HG02938 (cell line): ENCODE measurements at regions not wholly inside any gene's neighbourhood (a gene's known extent, or its start where the extent isn't known, plus 50 kb on each side); places are given as distances from the start of the nearest gene placed in this dataset.
"Not testable (repeated sequence)": the region's sequence is repeated elsewhere in the genome, so short reads cannot be mapped to it uniquely, and the experiment has no call there.

ENCODE experiments used
- ATAC-seq: cut with Tn5 transposase; IDR thresholded peaks from one replicate; pipeline ENCODE4 v1.9.1; 2021; ENCODE audit warnings: mild to moderate bottlenecking, moderate library complexity; ENCODE audit not compliant: unreplicated experiment

DNA sequence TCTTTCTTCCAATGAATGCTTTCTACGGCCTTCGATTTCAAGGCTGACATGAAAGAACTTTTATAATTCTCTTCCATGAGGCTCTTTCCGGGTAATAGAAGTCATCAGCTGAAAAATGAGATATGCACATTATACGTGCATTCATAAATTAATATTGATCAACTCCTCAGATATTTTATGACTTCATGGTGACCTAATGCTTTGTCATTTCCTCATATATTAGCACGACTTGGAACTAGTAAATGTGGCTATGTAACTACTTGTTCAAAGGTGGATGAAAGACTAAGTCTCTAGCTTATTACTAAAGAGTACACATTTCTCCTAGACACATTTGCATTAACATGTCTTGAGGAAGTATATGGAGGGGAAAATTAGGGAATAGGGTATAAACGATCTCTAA, 168.8 kb downstream of the HDGFL1 start:
- ATAC-seq: no peak

DNA sequence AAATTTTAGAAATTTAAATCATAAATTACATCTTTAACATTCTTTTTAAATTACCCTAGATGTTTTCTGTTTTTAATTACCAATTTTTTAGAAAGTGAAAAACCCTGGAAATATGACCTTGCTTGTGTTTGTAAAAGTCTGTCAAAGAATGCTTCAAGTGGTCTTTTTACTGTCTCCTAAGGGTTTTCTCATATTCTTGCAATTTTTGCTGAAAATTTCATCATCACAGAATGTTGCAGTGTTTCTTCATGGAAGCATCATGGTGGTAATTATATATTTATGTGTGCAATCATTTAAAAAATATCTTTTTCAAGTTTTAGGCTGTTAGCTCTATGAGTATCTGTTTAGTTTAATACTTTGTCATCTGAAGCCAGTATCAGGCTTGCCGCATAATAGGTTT, 178.2 kb downstream of the HDGFL1 start:
- no peak for ATAC-seq

DNA sequence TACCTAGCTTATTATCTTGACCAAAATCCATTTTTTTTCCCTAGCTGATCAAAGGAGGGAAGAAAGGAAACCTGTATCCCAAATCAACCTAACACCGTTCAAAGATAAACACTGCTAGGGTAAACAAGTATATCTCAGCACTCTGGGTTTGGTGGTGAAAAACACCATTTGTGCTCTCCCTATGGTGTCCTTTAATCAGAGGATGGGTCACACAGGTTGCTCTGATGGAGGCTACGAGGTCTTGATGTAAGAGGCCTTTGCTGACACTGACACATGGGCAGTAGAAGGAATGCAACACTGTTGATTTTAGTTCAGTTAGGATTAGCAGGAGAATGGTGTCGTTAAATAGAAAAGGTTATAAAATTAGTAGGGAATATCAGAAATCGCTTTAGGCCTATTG, 179.3 kb downstream of the HDGFL1 start:
- ATAC-seq: no peak

DNA sequence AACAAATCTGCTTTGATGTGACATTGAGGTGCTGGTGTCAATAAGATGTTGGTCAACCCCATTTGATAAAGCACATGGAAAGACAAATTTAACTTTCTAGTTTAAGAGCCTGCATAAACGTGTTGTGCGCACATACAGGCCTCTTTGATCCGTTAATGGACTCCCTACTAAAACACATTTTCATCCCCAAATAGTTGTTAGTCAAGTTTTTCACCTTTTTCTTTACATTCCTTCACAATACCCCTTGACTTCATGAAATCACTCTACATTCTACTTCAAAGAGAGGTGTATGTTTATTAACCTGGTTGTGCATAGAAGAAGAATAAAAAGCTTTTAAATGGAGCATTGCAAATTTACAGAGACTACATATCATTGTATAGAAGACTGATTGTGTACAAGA, 180.3 kb downstream of the HDGFL1 start:
- no peak for ATAC-seq

DNA sequence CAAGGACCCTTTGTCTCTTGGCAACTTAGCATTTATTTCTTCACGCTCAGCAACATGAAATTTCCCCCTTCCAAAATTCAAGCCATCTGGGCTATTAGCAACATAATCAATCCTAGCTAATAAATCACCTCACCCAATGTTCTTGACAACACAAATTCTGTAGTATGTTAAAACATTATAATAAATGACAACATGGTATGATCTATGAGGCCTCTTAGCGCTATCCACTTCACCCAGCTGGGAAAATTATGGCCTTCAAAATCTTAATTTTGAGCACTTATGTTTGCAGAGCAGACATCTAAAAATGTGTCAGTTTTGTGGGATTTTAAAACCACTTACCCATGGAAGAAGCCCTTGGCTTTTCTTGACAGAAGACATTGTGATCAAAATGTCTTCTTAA, 181.9 kb downstream of the HDGFL1 start:
- ATAC-seq: no peak

DNA sequence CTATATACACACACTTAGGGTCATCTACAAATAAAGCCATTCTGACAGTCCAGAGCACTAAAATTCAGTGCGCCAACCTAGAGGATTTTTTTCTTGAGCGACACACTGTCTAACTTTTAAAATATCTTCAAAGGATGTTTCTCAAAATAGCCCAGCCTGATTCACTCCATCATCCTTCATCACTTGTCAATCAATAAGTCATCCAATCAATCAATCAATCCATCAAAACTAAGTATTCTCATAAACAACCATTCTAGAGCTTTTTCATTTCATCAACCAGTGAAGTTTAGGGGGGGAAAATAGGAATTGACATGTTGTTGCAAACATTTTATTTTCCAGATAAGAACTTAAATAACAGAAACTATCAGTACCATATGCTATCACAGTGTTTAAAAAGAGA, 183.2 kb downstream of the HDGFL1 start:
- ATAC-seq: no peak

DNA sequence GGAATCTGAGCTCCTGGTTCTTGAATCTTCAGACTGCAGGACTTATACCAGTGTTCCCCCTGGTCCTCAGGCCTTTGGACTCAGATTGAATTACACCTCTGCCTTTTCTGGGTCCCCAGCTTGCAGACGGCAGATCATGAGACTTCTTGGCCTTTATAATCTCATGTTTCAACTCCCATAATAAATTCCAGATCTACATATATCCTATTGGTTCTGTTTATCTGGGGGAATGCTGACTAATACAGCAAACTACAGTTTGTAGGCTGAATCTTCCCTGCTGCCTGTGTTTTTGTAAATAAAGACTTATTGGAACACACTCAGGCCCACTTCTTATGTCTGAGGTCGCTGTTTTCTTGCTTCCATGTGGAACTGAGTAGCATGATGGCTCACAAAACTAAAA, 184.7 kb downstream of the HDGFL1 start:
- ATAC-seq: no peak

DNA sequence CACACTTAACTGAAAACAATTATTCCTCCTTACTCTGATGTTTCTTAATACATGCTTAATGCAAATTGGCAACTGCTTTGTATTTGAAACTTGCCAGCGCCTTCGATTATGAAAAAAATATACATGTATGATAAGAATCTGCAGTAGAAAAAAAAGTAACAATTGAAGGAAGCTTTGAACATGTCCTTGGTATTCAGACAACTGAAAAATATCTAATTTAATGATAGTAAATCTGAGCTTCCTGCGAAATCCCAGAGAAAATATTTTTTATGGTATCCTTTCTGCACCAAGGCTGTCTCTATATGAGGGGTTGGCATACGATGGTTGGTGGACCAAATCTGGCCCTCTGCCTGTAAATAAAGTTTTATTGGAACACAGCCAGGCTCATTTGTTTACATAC, 186.2 kb downstream of the HDGFL1 start:
- no peak for ATAC-seq

DNA sequence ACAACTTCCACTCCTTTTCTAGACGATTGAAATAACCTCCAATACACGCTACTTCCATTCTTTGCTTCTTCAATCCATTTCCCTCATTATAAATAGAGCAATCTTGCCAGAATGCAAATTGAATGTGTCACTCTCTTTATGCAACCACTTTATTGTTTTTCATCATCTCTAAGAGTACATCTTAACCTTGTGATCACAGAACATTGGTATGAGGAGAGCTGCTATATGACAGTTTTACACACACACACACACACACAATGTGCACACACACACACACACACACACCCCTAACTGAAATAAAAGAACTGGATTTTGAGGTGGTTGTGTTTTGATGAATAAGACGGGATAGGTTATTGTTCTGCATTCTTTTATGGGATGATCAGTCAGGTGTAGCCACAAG, 187.0 kb downstream of the HDGFL1 start:
- no peak for ATAC-seq

DNA sequence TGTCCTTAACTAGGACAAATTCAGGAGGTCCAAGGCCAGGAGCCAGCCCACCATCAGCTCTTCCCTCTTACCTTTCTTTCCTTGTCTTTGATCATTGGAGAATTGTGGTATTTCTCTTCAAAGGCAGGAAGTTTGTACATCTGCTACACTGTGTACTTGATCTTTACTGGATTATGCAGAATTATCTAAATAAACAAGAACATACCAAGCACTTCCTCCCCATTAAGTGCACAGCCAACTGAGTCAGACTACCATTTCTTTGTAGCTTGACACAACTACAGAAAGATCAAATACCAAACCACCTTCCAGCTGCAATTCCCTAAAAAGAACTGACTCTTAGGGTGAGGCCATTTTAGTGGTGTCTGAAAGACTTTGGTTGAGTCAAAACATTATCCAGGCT, 195.1 kb downstream of the HDGFL1 start:
- no peak for ATAC-seq

DNA sequence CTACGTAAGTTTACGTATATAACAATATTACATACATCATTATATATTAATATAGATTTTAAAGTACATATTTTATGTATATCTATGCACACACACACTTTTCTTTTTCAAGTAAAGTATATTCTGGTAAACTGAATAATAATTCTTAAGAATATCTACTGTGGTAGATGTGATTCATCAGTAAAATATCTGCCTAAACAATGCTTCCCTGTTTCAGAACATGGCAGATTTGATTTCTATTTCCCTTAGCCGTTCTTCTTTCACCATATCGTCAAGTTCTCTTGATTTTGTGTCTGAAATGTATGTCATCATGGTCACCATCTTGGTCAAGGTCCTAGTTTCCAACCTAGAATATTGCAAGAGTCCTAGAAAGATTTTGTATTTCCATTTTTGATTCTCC, 195.6 kb downstream of the HDGFL1 start:
- no peak for ATAC-seq

DNA sequence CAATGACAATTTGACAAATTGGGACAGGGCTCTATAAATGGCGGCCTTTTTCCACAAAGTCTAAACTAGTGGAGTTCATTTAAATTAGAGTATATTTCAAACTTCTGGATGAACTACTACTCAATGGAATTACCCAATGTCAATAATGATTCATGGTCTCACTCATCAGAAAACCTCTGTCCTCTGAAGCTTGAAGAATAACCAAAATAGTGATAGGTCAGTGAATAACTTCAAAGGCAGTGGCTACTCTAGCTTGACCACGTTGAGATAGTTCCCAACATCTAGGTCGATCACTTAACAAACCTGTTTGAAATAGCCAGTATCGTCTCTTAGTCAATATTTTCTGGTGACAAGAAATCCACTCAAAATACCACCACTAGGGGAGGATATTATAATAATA, 197.6 kb downstream of the HDGFL1 start:
- no peak for ATAC-seq

DNA sequence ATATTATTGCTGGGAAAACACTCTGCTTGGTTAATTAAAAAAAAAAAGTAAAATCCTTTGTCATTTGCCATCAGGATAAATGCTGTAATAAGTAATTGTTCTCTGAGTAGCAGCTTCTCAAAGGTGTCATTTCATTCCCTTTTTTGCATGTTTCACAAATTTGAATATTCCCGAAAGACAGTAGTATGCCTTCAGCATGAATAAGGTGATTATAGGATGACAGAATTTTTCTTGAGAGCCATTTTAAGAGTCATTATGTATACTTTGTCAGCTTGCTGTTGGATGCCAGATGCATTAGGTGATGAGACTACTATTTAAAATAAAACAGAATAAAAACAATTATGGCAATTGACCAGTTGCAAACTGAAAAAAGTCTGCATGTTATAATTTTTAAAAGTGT, 200.7 kb downstream of the HDGFL1 start:
- no peak for ATAC-seq

DNA sequence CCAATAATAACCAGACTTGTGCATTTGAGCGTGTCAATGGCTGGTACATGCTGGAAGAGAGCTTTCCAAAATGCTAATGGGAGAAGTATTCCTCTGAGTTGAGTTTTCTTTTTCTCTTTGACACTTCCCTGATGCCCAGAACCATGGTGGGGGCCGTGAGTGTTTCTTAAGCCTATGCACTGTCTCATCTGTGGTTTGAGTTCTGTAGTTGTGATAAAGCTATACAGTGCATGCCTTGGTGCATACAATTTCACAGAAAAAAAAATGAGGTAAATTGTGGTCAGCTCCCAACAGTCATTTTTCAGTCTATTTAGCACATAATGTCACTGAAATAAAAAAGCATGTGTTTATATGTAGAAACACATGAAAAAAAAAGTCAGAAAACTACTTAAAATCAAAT, 204.8 kb downstream of the HDGFL1 start:
- no peak for ATAC-seq

DNA sequence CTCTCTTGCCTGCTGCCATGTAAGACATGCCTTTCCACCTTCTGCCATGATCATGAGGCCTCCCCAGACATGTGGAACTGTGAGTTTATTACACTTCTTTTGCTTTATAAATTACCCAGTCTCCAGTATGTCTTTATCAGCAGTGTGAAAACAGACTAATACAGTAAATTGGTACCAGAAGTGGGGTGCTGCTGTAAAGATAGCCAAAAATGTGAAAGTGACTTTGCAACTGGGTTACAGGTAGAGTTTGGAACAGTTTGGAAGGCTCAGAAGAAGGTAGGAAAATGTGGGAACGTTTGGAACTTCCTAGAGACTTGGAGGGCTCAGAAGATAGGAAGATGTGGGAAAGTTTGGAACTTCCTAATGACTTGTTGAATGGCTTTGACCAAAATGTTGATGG, 209.1 kb downstream of the HDGFL1 start:
- ATAC-seq: not testable (repeated sequence)

DNA sequence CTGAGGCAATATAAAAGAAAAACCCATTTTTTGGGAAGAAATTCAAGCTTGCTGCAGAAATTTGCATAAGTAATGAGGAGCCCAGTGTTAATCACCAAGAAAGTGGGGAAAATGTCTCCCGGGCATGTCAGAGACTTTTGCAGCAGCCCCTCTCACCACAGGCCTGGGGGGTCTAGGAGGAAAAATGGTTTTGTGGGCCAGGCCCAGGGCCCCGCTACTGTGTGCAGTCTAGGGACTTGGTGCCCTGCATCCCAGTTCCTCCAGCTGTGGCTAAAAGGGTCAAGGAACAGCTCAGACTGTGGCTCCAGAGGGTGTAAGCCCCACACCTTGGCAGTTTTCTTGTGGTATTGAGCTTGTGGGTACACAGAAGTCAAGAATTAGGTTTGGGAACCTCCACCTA, 209.7 kb downstream of the HDGFL1 start:
- ATAC-seq: no peak

DNA sequence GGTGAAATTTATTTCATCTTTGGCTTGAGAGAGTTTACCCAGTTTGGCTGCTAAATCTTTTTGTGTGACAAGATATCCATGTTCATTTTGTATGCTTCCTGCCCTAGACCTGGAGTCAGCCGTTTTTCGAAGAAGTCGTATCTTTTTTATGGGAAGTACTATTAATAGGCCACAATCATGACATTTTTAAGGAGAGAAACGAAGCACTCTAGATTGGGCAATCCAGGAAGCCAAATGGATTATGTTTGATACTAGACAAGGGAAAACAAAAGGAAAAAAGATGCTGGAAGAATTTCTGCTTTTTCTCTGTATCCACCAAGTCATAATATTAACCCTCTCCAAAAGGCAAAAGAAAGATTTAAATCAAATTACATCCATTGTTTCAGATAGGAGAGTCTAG, 214.6 kb downstream of the HDGFL1 start:
- no peak for ATAC-seq

DNA sequence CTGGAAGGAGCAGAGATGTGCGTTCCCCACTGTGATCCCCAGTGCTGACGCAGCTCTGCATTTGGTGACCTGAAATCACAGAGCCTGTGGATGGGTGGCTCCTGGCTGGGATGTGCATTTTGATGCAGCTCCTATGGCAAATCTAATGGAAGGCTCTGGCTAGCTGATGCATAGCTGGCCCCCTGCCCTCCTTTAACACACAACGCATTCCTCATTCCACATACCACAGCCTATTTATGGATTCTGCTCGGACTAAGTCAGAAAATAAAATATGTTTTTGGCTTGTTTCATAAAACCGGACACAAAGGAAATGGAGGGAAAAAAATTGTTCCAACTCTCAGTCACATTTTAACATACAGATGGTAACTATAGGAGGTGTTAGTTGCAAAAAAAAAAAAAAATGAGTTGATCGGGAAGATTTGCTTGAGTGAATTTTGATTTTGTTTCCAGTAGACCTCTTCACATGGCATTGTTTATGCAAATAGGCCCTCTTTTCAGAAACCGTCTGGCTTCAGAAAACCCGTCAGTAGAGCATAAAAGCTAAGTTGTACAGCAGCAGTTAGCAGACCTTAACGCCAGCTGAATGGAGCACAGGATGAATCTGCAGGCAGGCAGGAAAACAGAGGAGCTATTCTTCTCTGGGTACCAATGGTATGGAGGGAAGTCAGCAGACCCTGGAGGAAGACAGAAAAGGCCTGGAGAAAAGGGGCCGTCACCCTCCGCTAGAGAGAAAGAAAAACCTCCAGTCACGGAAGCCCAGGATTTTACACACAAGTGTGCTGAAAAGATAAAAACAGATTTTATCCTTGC, 215.4 kb downstream of the HDGFL1 start:
- ATAC-seq: no peak

DNA sequence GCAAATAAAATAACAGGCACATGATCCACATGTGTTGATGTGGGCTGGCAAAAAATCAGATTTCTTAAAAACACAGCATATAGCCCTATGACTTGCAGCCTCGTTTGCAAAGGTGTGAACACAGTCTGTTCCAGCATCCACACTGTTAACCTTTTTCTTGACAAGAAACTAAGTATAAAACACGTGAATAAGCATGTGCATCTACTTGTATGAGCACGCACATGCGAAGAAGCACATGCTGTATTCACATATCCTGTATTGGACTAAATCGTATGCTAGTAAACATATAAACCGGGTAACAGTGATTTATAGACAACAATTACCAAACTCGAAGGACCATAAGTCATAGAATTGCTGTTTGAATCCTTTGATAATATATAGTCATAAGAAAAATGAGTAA, 218.7 kb downstream of the HDGFL1 start:
- no peak for ATAC-seq

DNA sequence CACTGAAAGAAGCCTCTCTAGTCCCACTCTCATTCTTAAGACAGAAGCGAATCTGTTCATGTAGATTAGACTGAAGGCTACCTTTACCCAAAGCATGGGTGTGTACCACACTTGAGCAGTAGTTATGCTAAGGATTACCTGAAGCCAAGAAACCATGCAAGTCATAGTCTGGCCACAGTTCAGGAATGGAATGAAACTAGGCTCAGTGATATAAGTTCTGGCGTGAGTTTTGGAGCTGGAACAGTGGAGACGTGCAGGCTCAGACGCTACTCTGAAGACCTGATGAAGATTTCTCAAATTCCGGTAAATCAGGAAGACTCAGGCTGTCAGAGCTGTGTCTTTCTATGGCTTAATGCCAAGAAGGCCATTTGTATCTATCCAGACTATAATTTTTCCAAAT, 219.9 kb downstream of the HDGFL1 start:
- ATAC-seq: no peak

DNA sequence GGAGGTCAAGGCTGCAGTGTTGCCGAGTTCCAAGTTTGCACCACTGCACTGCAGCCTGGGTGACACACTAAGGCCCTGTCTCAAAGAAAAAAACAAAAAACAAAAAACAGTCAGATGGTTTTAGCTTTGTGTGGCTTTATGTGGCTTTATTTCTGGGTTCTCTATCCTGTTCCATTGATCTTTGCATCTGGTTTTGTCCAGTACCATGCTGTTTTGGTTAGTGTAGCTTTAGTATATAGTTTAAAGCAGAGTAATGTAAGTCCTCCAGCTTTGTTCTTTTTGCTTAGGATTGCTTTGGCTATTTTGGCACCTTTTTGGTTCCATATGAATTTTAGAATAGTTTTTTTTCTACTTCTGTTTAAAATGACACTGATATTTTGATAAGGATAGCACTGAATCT, 225.5 kb downstream of the HDGFL1 start:
- ATAC-seq: no peak

DNA sequence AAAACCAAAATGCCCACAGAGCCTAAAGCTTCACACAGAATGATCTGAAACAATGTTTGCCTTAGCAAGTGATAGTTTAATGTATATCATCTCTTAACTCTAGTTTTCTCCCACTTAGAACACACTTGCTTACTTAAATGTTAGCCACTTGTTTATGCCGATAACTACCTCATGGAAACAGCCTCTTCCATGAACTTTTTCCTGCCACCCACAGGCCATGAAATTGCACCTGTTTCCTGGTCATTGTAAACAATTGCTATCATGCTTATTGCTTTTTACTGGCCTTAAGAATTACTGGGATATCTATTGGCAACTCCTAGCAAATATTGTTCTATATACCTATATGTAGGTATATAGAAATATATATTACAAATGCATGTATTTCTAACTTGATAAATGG, 231.1 kb downstream of the HDGFL1 start:
- no peak for ATAC-seq

DNA sequence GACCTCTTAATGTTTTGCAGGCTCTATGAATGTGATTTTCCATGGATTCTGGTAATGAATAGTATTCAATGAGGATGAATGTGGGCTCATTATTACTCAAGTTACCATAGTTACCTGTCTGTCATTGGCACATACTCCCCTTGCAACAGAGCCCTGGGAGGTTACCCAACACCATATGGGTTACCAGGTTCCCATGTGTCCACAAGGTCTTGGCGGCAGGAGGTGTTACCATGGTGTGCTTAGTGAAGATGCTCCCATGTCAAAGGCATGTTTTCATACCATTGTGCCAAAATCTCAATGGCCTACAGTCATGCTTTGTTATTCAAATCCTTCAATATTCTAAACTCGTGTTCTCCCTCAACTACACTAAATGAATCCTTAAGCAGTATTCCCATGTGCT, 232.5 kb downstream of the HDGFL1 start:
- no peak for ATAC-seq
